Activated T-cell treated with anti-CD3 and anti-CD28 coated beads for 1 hour (primary cell): ENCODE measurements at regions not wholly inside any gene's neighbourhood (a gene's known extent, or its start where the extent isn't known, plus 50 kb on each side); places are given as distances from the start of the nearest gene placed in this dataset.
A peak's percentile ranks its signal among the peaks of the same experiment; 100 is the strongest.

Experiments used
- DNase-seq: peaks from one replicate; pipeline ENCODE4 v3.0.0-alpha.2; 2020; ENCODE audit warnings: low read depth

- no peak for DNase-seq
Measured at GRCh38 chr20:4600308-4601014, 85.8 kb upstream of the PRNP start.

GRCh38 chr20:4597215-4597614 is 89.0 kb upstream of the PRNP start:
- no peak for DNase-seq

DNA sequence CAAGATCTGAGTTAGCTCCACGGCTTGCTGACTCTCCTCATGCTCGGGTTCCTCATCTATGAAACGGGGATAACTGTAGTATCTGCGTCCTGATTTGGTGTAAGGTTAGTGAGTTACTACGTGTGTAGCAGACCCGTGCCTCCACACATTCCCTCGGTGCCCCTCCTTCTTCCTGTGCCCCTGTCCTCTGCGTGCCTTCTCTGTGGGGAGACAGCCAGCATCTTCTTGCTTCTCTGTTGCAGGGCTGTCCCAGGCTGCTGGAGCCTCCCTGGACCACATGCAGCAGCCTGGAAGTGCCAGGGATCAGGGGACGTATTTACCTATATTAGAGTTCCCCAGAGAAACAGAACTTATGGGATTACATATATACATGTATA is 93.1 kb upstream of the PRNP start:
- no peak for DNase-seq

GRCh38 chr20:4592316-4593148 is 93.7 kb upstream of the PRNP start:
- DNase-seq: peak; percentile 40

DNA sequence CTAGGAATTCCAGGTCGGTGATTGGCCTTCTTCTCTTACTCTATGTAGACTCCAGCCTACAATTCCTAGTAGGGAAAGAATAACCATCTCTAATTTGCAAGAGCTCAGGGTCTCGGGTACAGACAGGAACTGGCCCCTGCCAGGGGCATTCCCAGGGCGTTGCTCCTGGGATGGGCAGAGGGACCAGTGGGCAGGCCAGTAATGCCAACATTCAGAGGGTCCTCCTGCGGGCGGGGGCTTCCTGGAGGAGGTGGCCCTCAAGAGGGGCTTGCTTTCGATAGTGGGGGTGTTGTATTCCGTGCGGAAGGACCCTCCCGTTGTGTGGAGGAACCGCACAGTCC is 94.3 kb upstream of the PRNP start:
- DNase-seq: no peak

GRCh38 chr20:4585758-4586157 is 100.5 kb upstream of the PRNP start:
- DNase-seq: no peak

DNA sequence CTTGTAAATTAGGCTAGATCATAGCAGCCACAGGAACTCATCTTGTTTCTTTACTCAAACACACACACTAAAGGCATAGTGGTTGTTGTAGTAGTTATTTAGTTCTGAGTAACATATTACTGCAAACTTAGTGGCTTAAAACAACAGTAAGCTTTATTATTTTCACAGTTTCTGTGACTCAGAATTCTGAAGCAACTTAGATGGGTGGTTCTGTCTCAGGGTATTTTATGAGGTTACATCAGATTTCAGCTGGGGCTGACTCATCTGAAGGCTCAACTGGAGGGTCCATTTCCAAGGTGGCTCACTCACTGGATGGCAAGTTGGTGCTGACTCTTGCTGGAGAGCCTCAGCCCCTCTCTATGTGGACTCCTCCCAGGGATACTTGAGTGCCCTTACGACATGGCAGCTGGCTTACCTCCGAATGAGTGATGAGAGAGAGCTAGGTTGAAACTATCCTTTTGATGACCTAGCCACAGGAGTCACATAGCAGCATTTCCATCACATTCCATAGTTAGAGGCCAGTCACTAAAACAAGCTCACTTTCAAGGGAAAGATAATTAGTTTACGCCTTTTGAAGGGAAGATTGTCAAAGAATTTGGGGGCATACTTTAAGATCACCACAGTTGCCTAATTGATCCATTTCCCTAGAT is 101.0 kb upstream of the PRNP start:
- no peak for DNase-seq

DNA sequence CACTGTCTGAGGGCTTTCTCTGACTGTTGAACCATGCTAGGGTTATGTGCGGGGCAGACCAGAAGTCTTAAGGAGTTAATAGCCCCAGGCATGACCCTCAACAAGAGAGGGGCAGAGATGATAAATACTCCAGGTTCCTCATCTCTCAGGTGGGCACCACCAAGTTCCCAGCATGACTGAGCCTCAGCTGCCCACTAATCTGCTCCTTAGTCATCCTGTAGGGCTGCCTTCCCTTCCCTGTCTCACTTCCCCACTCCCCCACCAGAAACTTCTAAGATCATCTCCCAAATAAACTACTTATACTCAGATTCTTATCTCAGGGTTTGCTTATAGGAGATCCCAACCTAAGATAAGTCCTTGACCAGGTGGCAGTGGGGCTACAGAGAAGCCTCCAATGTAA is 101.7 kb upstream of the PRNP start:
- DNase-seq: no peak

DNA sequence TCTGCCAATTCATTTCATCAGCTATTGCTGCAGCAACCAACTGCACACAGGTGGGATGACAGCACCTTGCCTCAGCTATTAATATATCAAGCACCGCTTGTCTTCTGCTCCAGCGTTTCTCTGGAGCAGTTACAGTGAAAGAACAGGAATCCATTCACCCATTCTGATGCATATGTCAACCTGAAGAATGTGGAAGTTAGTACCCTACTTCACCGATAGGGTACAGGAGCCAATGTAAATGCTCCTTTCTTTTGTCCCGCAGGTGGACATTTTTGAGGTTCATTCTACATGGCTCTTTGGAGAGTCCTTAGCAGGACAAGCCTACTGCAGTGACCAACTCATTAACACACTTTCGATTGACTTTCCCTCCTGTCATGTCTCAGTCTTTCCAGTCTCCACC is 104.4 kb upstream of the PRNP start:
- no peak for DNase-seq

- no peak for DNase-seq
Measured at GRCh38 chr20:4578375-4578774, 107.9 kb upstream of the PRNP start.

DNA sequence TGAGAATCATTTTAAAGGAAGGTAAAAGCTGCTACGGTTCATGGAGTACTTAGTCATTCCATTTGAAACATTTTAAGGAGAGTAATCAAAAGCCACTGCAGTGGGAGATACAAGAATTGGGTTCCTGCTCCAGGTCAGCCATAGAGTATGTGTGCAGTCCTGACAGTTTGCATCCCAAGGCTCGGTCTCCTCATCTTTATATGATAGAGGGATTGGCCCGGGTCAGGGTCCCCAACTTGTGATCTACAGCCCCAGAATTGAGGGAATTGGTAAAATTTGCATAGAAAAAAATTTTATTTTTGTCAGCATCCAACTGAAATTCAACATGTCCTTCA is 111.9 kb upstream of the PRNP start:
- DNase-seq: no peak

GRCh38 chr20:4573564-4574355 is 112.5 kb upstream of the PRNP start:
- DNase-seq: no peak

GRCh38 chr20:4571759-4572531 is 114.3 kb upstream of the PRNP start:
- DNase-seq: no peak

GRCh38 chr20:4569865-4570264 is 116.4 kb upstream of the PRNP start:
- DNase-seq: no peak

GRCh38 chr20:4569092-4569491 is 117.2 kb upstream of the PRNP start:
- no peak for DNase-seq

DNA sequence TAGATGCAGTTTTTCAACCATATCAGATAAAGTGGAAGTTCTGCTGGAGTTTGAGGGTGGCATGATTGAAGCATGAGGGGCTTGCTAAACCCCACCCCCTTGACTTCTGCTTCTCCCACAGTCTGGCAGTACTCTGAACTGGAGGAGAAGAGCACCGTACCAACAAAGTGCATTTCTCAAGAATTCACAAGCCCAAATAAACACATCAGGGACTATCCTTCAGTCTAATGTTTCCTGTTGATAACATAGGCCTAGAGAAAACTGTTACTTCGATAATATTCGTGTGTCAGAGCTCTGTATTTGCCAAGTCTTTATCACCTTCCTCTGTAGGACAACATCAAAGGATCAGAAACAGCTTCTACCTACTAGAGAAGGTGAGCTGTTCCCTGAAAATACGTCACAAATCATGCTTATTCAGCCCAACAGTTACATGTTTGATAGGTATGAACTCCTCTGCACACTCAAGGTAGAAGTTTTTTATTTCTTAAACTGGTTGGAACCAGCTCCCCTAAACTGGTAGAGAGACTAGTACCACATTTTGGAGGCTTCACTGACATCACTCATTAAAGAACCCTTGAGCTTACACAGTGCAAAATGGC is 117.8 kb upstream of the PRNP start:
- DNase-seq: no peak

- no peak for DNase-seq
Measured at GRCh38 chr20:4567170-4567569, 119.1 kb upstream of the PRNP start.

DNA sequence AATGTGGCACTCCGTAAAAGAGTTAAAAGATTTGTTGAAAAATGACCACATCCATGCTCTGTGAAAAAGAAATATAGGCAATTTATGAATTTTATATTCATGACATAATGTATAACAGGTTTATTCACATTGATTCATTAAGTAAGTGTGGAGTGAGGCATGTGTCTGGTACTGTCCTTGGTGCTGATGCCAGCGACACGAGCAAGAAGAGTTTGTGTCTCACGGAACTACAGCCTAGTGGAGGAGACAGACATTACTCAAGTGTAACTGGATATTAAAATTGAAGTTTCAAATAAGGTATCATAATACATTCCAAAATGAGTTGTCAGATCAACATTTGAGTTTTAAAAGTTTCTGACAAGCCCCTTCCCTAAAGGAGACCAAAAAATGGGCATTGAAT is 122.7 kb upstream of the PRNP start:
- no peak for DNase-seq

DNA sequence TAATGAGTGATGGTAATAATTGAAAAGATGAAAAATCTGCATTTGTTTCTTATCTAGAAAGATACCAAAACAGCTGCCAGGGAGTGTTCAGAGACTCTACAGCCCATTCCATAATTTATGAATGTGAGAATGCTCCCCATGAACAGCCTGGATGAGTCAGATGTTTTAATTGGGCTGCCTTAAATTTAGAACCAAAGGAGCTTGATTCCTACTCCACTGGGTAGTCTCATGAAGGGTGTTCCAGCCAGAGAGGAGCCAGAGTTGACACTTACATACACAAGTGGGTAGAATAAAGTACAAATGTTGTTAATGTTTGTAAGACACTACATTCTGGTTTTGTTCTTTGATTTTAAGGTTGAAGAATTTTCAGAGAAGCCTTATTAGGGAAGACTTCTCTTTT is 123.2 kb upstream of the PRNP start:
- DNase-seq: no peak

DNA sequence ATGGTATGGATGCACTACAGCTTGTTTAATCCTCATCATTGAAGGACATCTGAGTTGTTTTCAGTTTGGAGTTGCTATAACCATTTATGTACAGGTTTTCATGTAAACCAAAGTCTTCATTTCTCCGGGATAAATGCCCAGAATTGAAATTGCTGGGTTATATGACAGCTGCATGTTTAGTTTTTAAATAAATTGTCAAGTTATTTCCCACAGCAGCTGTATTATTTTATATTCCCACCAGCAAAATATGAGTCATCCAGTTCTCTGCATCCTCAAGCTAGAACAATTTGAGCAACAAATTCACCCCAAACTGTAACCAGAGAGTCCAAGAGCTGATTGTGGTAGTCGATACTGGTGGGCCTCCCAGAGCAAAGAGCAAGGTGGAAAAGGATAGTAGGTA is 125.6 kb upstream of the PRNP start:
- no peak for DNase-seq

GRCh38 chr20:4559906-4560305 is 126.3 kb upstream of the PRNP start:
- DNase-seq: no peak

GRCh38 chr20:4559106-4559505 is 127.2 kb upstream of the PRNP start:
- no peak for DNase-seq
